IgD-negative memory B cell (primary cell): ENCODE measurements at regions not wholly inside any gene's neighbourhood (a gene's known extent, or its start where the extent isn't known, plus 50 kb on each side); places are given as distances from the start of the nearest gene placed in this dataset.

ENCODE experiments used
- H3K27ac Mint-ChIP-seq, 3 donors: one replicate each; pipeline ENCODE4 v1.8.0; 2020 to 2022; ENCODE audit warnings: mild to moderate bottlenecking in 3 of 3, mixed read lengths in 3 of 3, moderate library complexity in 1 of 3
- H3K27me3 Mint-ChIP-seq: one replicate; pipeline ENCODE4 v1.8.0; 2021; ENCODE audit warnings: mixed read lengths
- H3K36me3 Mint-ChIP-seq: one replicate; pipeline ENCODE4 v1.8.0; 2020; ENCODE audit warnings: mild to moderate bottlenecking, mixed read lengths
- H3K4me1 Mint-ChIP-seq, 3 donors: one replicate each; pipeline ENCODE4 v1.8.0; 2020 to 2022; ENCODE audit warnings: mixed read lengths in 3 of 3, mild to moderate bottlenecking in 1 of 3
- H3K4me3 Mint-ChIP-seq, 4 donors: one replicate each; pipeline ENCODE4 v1.8.0; 2020 to 2022; ENCODE audit warnings: mild to moderate bottlenecking in 4 of 4, mixed read lengths in 4 of 4, moderate library complexity in 3 of 4
- H3K9me3 Mint-ChIP-seq, 3 donors: one replicate each; pipeline ENCODE4 v1.8.0; 2020 to 2021; ENCODE audit warnings: mixed read lengths in 3 of 3, mild to moderate bottlenecking in 1 of 3

- peak overlapping the region in 2 of 3 donors; percentile 68 to 72 for H3K27ac Mint-ChIP-seq
These were observed 76.3 kb upstream of the GPBP1 start for GRCh38 chr5:57097526-57097925.

GRCh38 chr5:57102189-57102904 is 71.5 kb upstream of the GPBP1 start:
- Mint-ChIP-seq H3K9me3 (peaks cover 14 to 20% (median 19%) of the 10 kb centered on the region in 3 donors), H3K27me3 (peaks cover 9% of the 10 kb centered on the region), H3K36me3 (peaks cover 7% of the 10 kb centered on the region), H3K4me1 (peaks cover 0 to 5% (median 3%) of the 10 kb centered on the region in 3 donors), H3K4me3 (no peak overlapping the region), H3K27ac (no peak overlapping the region)

More at GRCh38 chr5:57097526-57097925, 76.3 kb upstream of the GPBP1 start:
- peaks cover 0 to 6% (median 4%) of the 10 kb centered on the region in 3 donors for H3K4me1 Mint-ChIP-seq
- peaks cover 2% of the 10 kb centered on the region for H3K36me3 Mint-ChIP-seq
- peaks cover 18 to 39% (median 20%) of the 10 kb centered on the region in 3 donors for H3K9me3 Mint-ChIP-seq
- H3K27me3 Mint-ChIP-seq = no peaks in the 10 kb centered on the region
- H3K4me3 Mint-ChIP-seq = peak overlapping the region in 1 of 4 donors; percentile 46

DNA sequence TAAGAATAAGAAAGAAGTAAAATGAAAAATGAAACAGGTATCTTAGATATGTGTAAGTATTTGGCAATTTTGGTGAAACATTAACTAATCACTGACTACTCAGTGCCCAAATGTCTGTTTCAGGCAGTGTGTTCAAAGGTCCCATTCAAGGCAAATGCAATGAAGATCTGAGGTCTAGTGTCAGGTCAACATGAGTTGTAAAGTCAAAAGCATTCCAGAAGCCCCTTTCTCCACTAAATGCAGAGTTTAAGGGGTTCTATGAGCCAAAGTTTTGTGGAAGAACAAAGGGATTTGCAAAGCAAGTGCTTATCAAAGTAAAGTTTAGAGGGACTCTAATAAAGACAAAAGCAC is 71.0 kb upstream of the GPBP1 start:
- Mint-ChIP-seq H3K36me3 (peaks cover 7% of the 10 kb centered on the region), H3K4me1 (peaks cover 0 to 2% (median 2%) of the 10 kb centered on the region in 3 donors), H3K27ac (no peak overlapping the region), H3K27me3 (peaks cover 10% of the 10 kb centered on the region), H3K9me3 (peaks cover 9 to 16% (median 14%) of the 10 kb centered on the region in 3 donors), H3K4me3 (no peak overlapping the region)

DNA sequence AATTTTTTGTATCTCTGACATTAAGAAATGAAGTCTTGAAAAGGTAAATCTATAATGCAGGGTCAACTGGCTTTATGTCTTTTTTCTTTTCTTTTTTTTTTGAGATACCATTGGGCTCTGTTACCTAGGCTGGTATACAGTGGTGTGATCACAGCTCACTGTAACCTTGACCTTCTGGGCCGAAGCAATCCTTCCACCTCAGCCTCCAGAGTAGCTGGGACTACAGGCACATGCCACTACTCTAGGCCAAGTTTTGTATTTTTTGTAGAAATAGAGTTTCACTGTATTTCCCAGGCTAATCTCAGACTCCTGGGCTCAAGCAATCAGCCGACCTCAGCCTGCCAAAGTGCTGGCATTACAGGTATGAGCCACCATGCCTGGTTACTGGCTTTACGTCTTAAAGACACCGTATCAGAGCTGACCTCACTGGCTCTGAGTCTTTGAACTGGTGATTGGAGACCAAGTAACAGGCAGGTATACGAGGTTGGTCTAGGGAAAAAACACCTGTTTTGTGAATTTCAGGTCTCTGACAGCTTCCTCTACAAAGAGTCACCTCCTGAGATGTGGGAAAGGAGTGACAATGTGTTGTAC is 70.4 kb upstream of the GPBP1 start:
- Mint-ChIP-seq H3K4me3 (no peak overlapping the region), H3K4me1 (peaks cover 0 to 2% (median 2%) of the 10 kb centered on the region in 3 donors), H3K36me3 (peaks cover 6% of the 10 kb centered on the region), H3K9me3 (peaks cover 4 to 12% (median 10%) of the 10 kb centered on the region in 3 donors), H3K27ac (no peak overlapping the region), H3K27me3 (peaks cover 10% of the 10 kb centered on the region)

DNA sequence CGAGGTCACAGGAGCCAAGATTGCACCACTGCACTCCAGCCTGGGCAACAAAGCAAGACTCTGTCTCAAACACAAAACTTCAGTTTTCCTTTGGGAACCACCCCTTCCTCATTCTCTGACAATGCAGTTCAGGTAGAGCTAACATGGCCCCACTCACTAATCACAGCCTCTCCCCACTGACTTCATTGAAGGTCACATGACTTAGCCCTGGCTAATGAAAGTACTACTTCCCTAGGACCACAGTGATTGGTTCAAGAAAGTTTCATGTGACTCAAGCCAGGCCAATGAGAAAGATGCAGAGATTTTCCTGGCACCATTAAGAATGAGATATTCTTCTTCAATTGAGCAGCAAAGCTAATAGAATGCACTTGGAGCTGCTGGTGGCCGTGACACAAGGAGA is 67.2 kb upstream of the GPBP1 start:
- Mint-ChIP-seq H3K9me3 (peaks cover 0 to 3% (median 0%) of the 10 kb centered on the region in 3 donors), H3K27me3 (peaks cover 10% of the 10 kb centered on the region), H3K27ac (no peak overlapping the region), H3K36me3 (peaks cover 5% of the 10 kb centered on the region), H3K4me1 (peaks cover 0 to 2% (median 0%) of the 10 kb centered on the region in 3 donors), H3K4me3 (no peak overlapping the region)

DNA sequence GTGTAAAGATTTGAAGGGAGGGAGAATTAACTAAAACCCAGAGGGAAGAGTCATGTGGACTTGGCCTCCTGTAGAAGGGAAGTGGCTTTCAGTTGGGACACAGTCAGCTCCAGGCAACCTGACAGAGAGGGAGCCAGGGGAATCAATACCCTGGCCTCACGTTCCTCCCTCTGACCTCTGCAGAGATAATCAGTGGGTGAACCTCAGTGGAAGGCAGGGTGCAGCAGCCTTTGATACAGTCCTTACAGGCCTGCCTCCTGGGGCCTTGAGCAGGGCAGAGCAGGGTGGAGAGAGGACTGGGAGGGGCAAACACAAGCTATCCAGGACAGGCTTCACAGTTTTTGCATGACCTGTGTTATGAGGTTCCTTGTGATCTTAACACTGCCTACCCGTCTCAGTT is 61.9 kb upstream of the GPBP1 start:
- Mint-ChIP-seq H3K4me1 (no peaks in the 10 kb centered on the region), H3K9me3 (no peaks in the 10 kb centered on the region), H3K27ac (no peak overlapping the region)

DNA sequence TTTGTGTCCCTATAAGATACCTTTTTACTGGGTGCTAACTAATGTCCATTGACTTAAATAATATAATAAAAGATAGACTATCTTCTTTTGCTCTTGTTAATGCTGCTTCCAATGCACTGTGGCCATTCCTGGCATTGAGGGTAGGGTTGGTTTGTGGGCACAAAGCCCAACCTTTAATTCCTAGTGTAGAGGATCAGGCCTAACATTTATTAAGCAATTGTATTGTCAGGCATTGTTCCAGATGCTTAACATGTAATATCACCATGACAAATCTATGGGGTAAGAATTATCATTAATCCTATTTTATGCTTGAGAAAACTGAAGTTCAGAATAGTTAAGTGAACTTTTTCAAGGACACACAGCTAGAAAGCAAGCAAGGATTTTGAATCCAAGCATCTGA is 60.4 kb upstream of the GPBP1 start:
- Mint-ChIP-seq H3K4me3 (no peak overlapping the region), H3K4me1 (no peaks in the 10 kb centered on the region), H3K27me3 (no peaks in the 10 kb centered on the region), H3K36me3 (no peaks in the 10 kb centered on the region), H3K9me3 (no peaks in the 10 kb centered on the region), H3K27ac (no peak overlapping the region)

More for the DNA sequence above, 61.9 kb upstream of the GPBP1 start:
- H3K36me3 Mint-ChIP-seq = no peaks in the 10 kb centered on the region
- peaks cover 2% of the 10 kb centered on the region for H3K27me3 Mint-ChIP-seq
- no peak overlapping the region for H3K4me3 Mint-ChIP-seq

DNA sequence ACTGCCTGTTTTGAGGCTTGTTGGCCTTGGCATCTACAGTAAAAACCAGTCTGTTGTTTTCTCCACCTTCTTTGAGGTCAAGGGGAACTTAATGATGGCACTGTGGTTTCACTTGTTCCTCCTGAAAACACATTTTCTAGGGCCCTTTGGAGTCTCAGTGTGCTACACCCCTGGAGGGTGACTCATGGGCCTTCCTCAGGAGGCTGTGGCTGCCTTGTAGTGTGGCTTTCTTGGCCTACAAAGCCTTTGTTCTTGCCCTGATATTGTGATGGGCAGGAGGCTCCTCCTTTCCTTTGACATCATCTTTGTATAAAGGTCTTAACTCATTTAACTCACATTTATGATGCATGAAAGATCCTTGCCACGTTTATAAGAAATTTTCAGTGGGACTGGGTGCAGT is 56.3 kb upstream of the GPBP1 start:
- no peaks in the 10 kb centered on the region for H3K36me3 Mint-ChIP-seq
- no peaks in the 10 kb centered on the region for H3K27me3 Mint-ChIP-seq
- H3K4me1 Mint-ChIP-seq = no peaks in the 10 kb centered on the region
- H3K9me3 Mint-ChIP-seq = peaks cover 0 to 3% (median under 1%) of the 10 kb centered on the region in 3 donors
- no peak overlapping the region for H3K4me3 Mint-ChIP-seq
- H3K27ac Mint-ChIP-seq = peak overlapping the region in 1 of 3 donors; percentile 46

- Mint-ChIP-seq H3K36me3 (no peaks in the 10 kb centered on the region), H3K4me3 (no peak overlapping the region), H3K9me3 (peaks cover 0 to 8% (median 3%) of the 10 kb centered on the region in 3 donors)
These were observed 54.8 kb upstream of the GPBP1 start for GRCh38 chr5:57119031-57119430.

GRCh38 chr5:57124014-57124413 is 49.8 kb upstream of the GPBP1 start:
- H3K27me3 Mint-ChIP-seq = no peaks in the 10 kb centered on the region
- H3K36me3 Mint-ChIP-seq = no peaks in the 10 kb centered on the region
- H3K4me1 Mint-ChIP-seq = no peaks in the 10 kb centered on the region
- H3K4me3 Mint-ChIP-seq = no peak overlapping the region
- peaks cover 0 to 10% (median 5%) of the 10 kb centered on the region in 3 donors for H3K9me3 Mint-ChIP-seq
- H3K27ac Mint-ChIP-seq = no peak overlapping the region

More at GRCh38 chr5:57119031-57119430, 54.8 kb upstream of the GPBP1 start:
- H3K27me3 Mint-ChIP-seq = no peaks in the 10 kb centered on the region
- no peak overlapping the region for H3K27ac Mint-ChIP-seq
- H3K4me1 Mint-ChIP-seq = no peaks in the 10 kb centered on the region
